SU-DHL-6 (cell line): ENCODE measurements at regions not wholly inside any gene's neighbourhood (a gene's known extent, or its start where the extent isn't known, plus 50 kb on each side); places are given as distances from the start of the nearest gene placed in this dataset.

Experiments
- H2AFZ ChIP-seq: fragments of 200-600 bp; sonication (generic); 2 replicates; pipeline ENCODE4 v1.6.1; 2014; ENCODE audit warnings: low read depth, mild to moderate bottlenecking, moderate library complexity, mixed read lengths, antibody characterized with exemption, low read length; ENCODE audit not compliant: severe bottlenecking
- H3F3A ChIP-seq: fragments of 200-600 bp; shearing (Covaris generic); 2 replicates; pipeline ENCODE4 v1.6.0; 2016; ENCODE audit warnings: antibody characterized with exemption, mild to moderate bottlenecking; ENCODE audit not compliant: insufficient read depth
- H3K27ac ChIP-seq: fragments of 200-600 bp; sonication (generic); 2 replicates; pipeline ENCODE4 v1.5.1; 2016; ENCODE audit warnings: low read depth, mild to moderate bottlenecking, low read length, moderate library complexity, mixed read lengths
- H3K27me3 ChIP-seq: fragments of 200-600 bp; sonication (generic), shearing (Covaris generic); 2 replicates; pipeline ENCODE4 v1.6.0; 2014; ENCODE audit warnings: mild to moderate bottlenecking, low read length
- H3K36me3 ChIP-seq: fragments of 200-600 bp; sonication (generic); 2 replicates; pipeline ENCODE4 v1.6.1; 2014; ENCODE audit warnings: mild to moderate bottlenecking, low read length, mixed read lengths
- H3K4me2 ChIP-seq: fragments of 300-600, 200-600 bp; shearing (Covaris generic), sonication (generic); 2 replicates; pipeline ENCODE4 v1.6.0; 2014; ENCODE audit warnings: low read length, low read depth, mild to moderate bottlenecking; ENCODE audit not compliant: poor library complexity, severe bottlenecking
- H3K4me3 ChIP-seq: fragments of 200-600 bp; sonication (generic); 2 replicates; pipeline ENCODE4 v1.5.1; 2014; ENCODE audit warnings: antibody characterized with exemption, low read length, mild to moderate bottlenecking, mixed read lengths; ENCODE audit not compliant: insufficient read depth, poor library complexity, severe bottlenecking
- H3K79me2 ChIP-seq: fragments of 200-600 bp; sonication (generic); 2 replicates; pipeline ENCODE4 v1.6.1; 2014; ENCODE audit warnings: mild to moderate bottlenecking, low read length, moderate library complexity; ENCODE audit not compliant: insufficient read depth
- H3K9ac ChIP-seq: fragments of 200-600 bp; sonication (generic); 2 replicates; pipeline ENCODE4 v1.7.0; 2014; ENCODE audit warnings: mild to moderate bottlenecking, low read length
- H3K9me2 ChIP-seq: fragments of 200-600 bp; sonication (generic); replicated peaks from 2 replicates; pipeline ENCODE4 v1.6.1; 2014; ENCODE audit warnings: low read length; ENCODE audit not compliant: insufficient read depth
- H3K9me3 ChIP-seq: fragments of 200-600 bp; sonication (generic); 2 replicates; pipeline ENCODE4 v1.6.1; 2014; ENCODE audit warnings: low read length, mixed read lengths; ENCODE audit not compliant: insufficient read depth
- H4K20me1 ChIP-seq: fragments of 200-600 bp; sonication (generic); 2 replicates; pipeline ENCODE4 v1.6.1; 2014; ENCODE audit warnings: low read depth, mild to moderate bottlenecking, antibody characterized with exemption, low read length, moderate library complexity, mixed read lengths
- EZH2phosphoT487 ChIP-seq: fragments of 200-600 bp; sonication (generic), shearing (Covaris generic); conservative IDR thresholded peaks from 2 replicates; pipeline ENCODE4 v1.6.1; 2018; ENCODE audit warnings: mild to moderate bottlenecking, antibody characterized with exemption, low read length, moderate library complexity, mixed read lengths
- TF ChIP-seq, protein P1 (sequence below): fragments of 200-600 bp; sonication (generic); IDR thresholded peaks from one replicate; pipeline ENCODE4 v1.5.1; 2017; ENCODE audit warnings: antibody characterized with exemption, mild to moderate bottlenecking, low read length, moderate library complexity; ENCODE audit not compliant: insufficient read depth, poor library complexity, severe bottlenecking

- Histone ChIP-seq H3K4me2 (no peak overlapping the region), H3K9ac (no peak overlapping the region), H3K9me2 (no peaks in the 10 kb centered on the region), H3F3A (no peaks in the 10 kb centered on the region), H2AFZ (no peak overlapping the region), H3K27ac (no peak overlapping the region), H3K9me3 (no peaks in the 10 kb centered on the region), H3K27me3 (no peaks in the 10 kb centered on the region), H3K4me3 (no peak overlapping the region), H3K79me2 (no peaks in the 10 kb centered on the region), H4K20me1 (no peaks in the 10 kb centered on the region), H3K36me3 (no peaks in the 10 kb centered on the region)
- TF ChIP-seq, protein P1, sequence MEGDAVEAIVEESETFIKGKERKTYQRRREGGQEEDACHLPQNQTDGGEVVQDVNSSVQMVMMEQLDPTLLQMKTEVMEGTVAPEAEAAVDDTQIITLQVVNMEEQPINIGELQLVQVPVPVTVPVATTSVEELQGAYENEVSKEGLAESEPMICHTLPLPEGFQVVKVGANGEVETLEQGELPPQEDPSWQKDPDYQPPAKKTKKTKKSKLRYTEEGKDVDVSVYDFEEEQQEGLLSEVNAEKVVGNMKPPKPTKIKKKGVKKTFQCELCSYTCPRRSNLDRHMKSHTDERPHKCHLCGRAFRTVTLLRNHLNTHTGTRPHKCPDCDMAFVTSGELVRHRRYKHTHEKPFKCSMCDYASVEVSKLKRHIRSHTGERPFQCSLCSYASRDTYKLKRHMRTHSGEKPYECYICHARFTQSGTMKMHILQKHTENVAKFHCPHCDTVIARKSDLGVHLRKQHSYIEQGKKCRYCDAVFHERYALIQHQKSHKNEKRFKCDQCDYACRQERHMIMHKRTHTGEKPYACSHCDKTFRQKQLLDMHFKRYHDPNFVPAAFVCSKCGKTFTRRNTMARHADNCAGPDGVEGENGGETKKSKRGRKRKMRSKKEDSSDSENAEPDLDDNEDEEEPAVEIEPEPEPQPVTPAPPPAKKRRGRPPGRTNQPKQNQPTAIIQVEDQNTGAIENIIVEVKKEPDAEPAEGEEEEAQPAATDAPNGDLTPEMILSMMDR: no peak
- TF ChIP-seq EZH2phosphoT487: no peak
These were observed 148.6 kb upstream of the CACNA1E start for GRCh38 chr1:181334724-181335123.

DNA sequence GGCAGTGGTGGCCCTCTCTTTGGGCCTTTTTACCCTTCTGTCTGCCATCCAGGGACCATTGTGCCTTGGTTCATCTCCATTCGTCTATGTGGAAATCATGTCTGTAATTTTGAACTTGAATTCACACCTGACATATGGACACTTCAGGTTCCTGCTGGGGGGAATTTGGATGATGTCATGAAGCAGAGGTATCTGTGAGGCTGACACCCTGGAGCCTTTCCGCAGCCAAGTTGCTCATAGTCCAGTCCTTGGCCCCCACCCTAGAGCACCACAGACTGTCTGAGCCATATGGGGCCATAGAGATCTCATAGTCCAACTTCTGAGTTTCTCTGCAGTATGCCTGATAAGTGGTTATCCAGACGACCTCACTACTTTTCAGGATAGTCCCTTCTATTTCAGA lies 147.7 kb upstream of the CACNA1E start:
- no peaks in the 10 kb centered on the region for H3K9me2 ChIP-seq
- no peak overlapping the region for H2AFZ ChIP-seq
- no peak overlapping the region for H3K9ac ChIP-seq
- no peaks in the 10 kb centered on the region for H3K36me3 ChIP-seq
- no peak overlapping the region for H3K27ac ChIP-seq
- H3K9me3 ChIP-seq: no peaks in the 10 kb centered on the region
- no peak for TF ChIP-seq EZH2phosphoT487
- TF ChIP-seq, protein P1: no peak
- no peak overlapping the region for H3K4me3 ChIP-seq
- no peak overlapping the region for H3K4me2 ChIP-seq
- no peaks in the 10 kb centered on the region for H4K20me1 ChIP-seq
- H3K27me3 ChIP-seq: no peaks in the 10 kb centered on the region
- H3K79me2 ChIP-seq: no peaks in the 10 kb centered on the region
- H3F3A ChIP-seq: no peaks in the 10 kb centered on the region

- H3K9ac ChIP-seq: no peak overlapping the region
- no peak overlapping the region for H3K4me2 ChIP-seq
- H3K79me2 ChIP-seq: no peaks in the 10 kb centered on the region
- no peak overlapping the region for H3K27ac ChIP-seq
- H3K9me3 ChIP-seq: no peaks in the 10 kb centered on the region
- H2AFZ ChIP-seq: no peak overlapping the region
- H4K20me1 ChIP-seq: no peaks in the 10 kb centered on the region
- no peaks in the 10 kb centered on the region for H3K27me3 ChIP-seq
- H3K4me3 ChIP-seq: no peak overlapping the region
- H3K36me3 ChIP-seq: no peaks in the 10 kb centered on the region
- TF ChIP-seq, protein P1: no peak
- TF ChIP-seq EZH2phosphoT487: no peak
- no peaks in the 10 kb centered on the region for H3K9me2 ChIP-seq
- H3F3A ChIP-seq: no peaks in the 10 kb centered on the region
These were observed 142.2 kb upstream of the CACNA1E start for GRCh38 chr1:181341026-181341632.
